Motor neuron (in vitro differentiated cells): ENCODE measurements at regions not wholly inside any gene's neighbourhood (a gene's known extent, or its start where the extent isn't known, plus 50 kb on each side); places are given as distances from the start of the nearest gene placed in this dataset.

Experiments
- ATAC-seq, 8 experiments: fragments of 200-7000 bp; cut with Tn5 transposase; replicated peaks in 6 of 8; 2 replicates each; pipeline ENCODE4 v1.8.0; 2021; ENCODE audit warnings: mild to moderate bottlenecking in 8 of 8, moderate library complexity in 8 of 8
- H3K27ac ChIP-seq, 2 donors: fragments of 250-450 bp; sonication (Bioruptor Pico); 2 replicates each; pipeline ENCODE4 v1.9.0; 2021; ENCODE audit warnings: antibody characterized with exemption in 2 of 2, mild to moderate bottlenecking in 2 of 2, moderate library complexity in 1 of 2
- H3K4me1 ChIP-seq, 2 donors: fragments of 250-450 bp; sonication (Bioruptor Pico); replicated peaks in 1 of 2; 2 replicates each; pipeline ENCODE4 v1.6.1; 2021; ENCODE audit warnings: antibody characterized with exemption in 2 of 2, mild to moderate bottlenecking in 2 of 2, moderate library complexity in 1 of 2
- H3K4me3 ChIP-seq, 5 donors: fragments of 250-450 bp; sonication (Bioruptor Pico); 2 replicates each; pipeline ENCODE4 v1.9.0; 2021; ENCODE audit warnings: antibody characterized with exemption in 5 of 5, mild to moderate bottlenecking in 5 of 5, moderate library complexity in 4 of 5
- WGBS, 10 experiments: fragments of 450-650 bp; shearing (Covaris generic); methylation state at CpG; one replicate each; pipeline ENCODE4 v1.0.0; 2022; 5-methylcytosine and 5-hydroxymethylcytosine counted together
- in situ Hi-C, 9 experiments: fragments of 400-800 bp; cut with MboI; loops; one replicate each; pipeline ENCODE4 v1.15.0; 2021; ENCODE audit warnings: low sequenced_read_pairs in 9 of 9, low pct_unique_long_range_greater_than_20kb in 2 of 9; ENCODE audit not compliant: unreplicated experiment in 9 of 9

- no peak for ATAC-seq
- no peak overlapping the region for H3K27ac ChIP-seq
- no peaks in the 10 kb centered on the region for H3K4me1 ChIP-seq
- WGBS, 10 experiments, result 27 to 100% (median 93%) methylated on average over 1 to 2 of the region's 2 CpGs; no CpG with 5 or more reads in 3 of the 10 experiments
- H3K4me3 ChIP-seq, result no peak overlapping the region
- in situ Hi-C loops, result loop anchor here in 7 of 9 experiments (25.0 kb wide), 4 partner anchors 258 to 1483 kb away; partner anchors contain the start of gene TGFB2 (in 6 of the 7)
These were observed 107.8 kb downstream of the SLC30A10 start for GRCh38 chr1:219820551-219820950.

- WGBS, 10 experiments, result 20 to 100% (median 93%) methylated on average over 2 of the region's 2 CpGs
- no peak for ATAC-seq
- in situ Hi-C loops, result loop anchor here in 7 of 9 experiments (10.0 to 25.0 kb wide), 5 partner anchors 256 to 1493 kb away; partner anchors contain the start of gene TGFB2 (in 6 of the 7)
- no peak overlapping the region for H3K4me3 ChIP-seq
- peaks cover 0 to 3% of the 10 kb centered on the region in 2 donors for H3K4me1 ChIP-seq
- no peak overlapping the region for H3K27ac ChIP-seq
These were observed 110.4 kb downstream of the SLC30A10 start for GRCh38 chr1:219817914-219818313.

- Histone ChIP-seq H3K4me1 (peaks cover 4 to 10% of the 10 kb centered on the region in 2 donors), H3K27ac (no peak overlapping the region), H3K4me3 (no peak overlapping the region)
- in situ Hi-C loops, result loop anchor here in 7 of 9 experiments (10.0 to 25.0 kb wide), 5 partner anchors 251 to 1488 kb away; partner anchors contain the start of gene TGFB2 (in 6 of the 7)
- 0 to 75% (median 37%) methylated on average over 1 of the region's 1 CpG for whole genome bisulfite sequencing, 10 experiments
- peak in 3 of 8 experiments; percentile 19 to 60 (median 54) for ATAC-seq
These were observed 115.1 kb downstream of the SLC30A10 start for GRCh38 chr1:219813294-219813693.

- in situ Hi-C loops, result loop anchor here in 7 of 9 experiments (10.0 to 25.0 kb wide), 5 partner anchors 250 to 1488 kb away; partner anchors contain the start of gene TGFB2 (in 6 of the 7)
- H3K4me1 ChIP-seq, result peaks cover 4 to 10% of the 10 kb centered on the region in 2 donors
- WGBS, 10 experiments, result 0 to 42% (median 8%) methylated on average over 1 to 4 of the region's 4 CpGs; no CpG with 5 or more reads in 1 of the 10 experiments
- peak; percentile 74 to 98 (median 95) for ATAC-seq
- no peak overlapping the region for H3K4me3 ChIP-seq
- H3K27ac ChIP-seq, result no peak overlapping the region
These were observed 115.7 kb downstream of the SLC30A10 start for GRCh38 chr1:219812491-219813203.

GRCh38 chr1:219812086-219812485 lies 116.3 kb downstream of the SLC30A10 start:
- in situ Hi-C loops, result loop anchor here in 7 of 9 experiments (10.0 to 25.0 kb wide), 5 partner anchors 250 to 1487 kb away; partner anchors contain the start of gene TGFB2 (in 6 of the 7)
- ATAC-seq, result peak in 2 of 8 experiments; percentile 34 to 41
- Histone ChIP-seq H3K4me1 (peaks cover 4 to 10% of the 10 kb centered on the region in 2 donors), H3K27ac (no peak overlapping the region), H3K4me3 (no peak overlapping the region)
- 11 to 91% (median 63%) methylated on average over 1 to 4 of the region's 4 CpGs for WGBS, 10 experiments

GRCh38 chr1:219810451-219810850 lies 117.9 kb downstream of the SLC30A10 start:
- in situ Hi-C loops, result loop anchor here in 7 of 9 experiments (10.0 to 25.0 kb wide), 5 partner anchors 248 to 1486 kb away; partner anchors contain the start of gene TGFB2 (in 6 of the 7)

GRCh38 chr1:219808790-219809189 lies 119.6 kb downstream of the SLC30A10 start:
- Histone ChIP-seq H3K4me3 (no peak overlapping the region), H3K27ac (no peak overlapping the region), H3K4me1 (peaks cover 4 to 10% of the 10 kb centered on the region in 2 donors)
- ATAC-seq, result no peak
- WGBS, 10 experiments, result 39 to 100% (median 92%) methylated on average over 1 to 7 of the region's 7 CpGs; no CpG with 5 or more reads in 2 of the 10 experiments
- in situ Hi-C loops, result loop anchor here in 7 of 9 experiments (25.0 kb wide), 4 partner anchors 246 to 1471 kb away; partner anchors contain the start of gene TGFB2 (in 6 of the 7)

More at GRCh38 chr1:219810451-219810850, 117.9 kb downstream of the SLC30A10 start:
- 0 to 100% (median 90%) methylated on average over 1 to 5 of the region's 5 CpGs; no CpG with 5 or more reads in 2 of the 10 experiments for WGBS, 10 experiments
- peaks cover 4 to 10% of the 10 kb centered on the region in 2 donors for H3K4me1 ChIP-seq
- no peak overlapping the region for H3K27ac ChIP-seq
- peak in 1 of 8 experiments; percentile 19 for ATAC-seq
- no peak overlapping the region for H3K4me3 ChIP-seq

GRCh38 chr1:219806642-219807041 lies 121.7 kb downstream of the SLC30A10 start:
- in situ Hi-C loops, result loop anchor here in 7 of 9 experiments (25.0 kb wide), 4 partner anchors 244 to 1469 kb away; partner anchors contain the start of gene TGFB2 (in 6 of the 7)
- 0 to 93% (median 90%) methylated on average over 1 to 2 of the region's 2 CpGs; no CpG with 5 or more reads in 4 of the 10 experiments for WGBS, 10 experiments
- no peak overlapping the region for H3K27ac ChIP-seq

GRCh38 chr1:219806020-219806419 lies 122.3 kb downstream of the SLC30A10 start:
- no peak for ATAC-seq
- Histone ChIP-seq H3K27ac (no peak overlapping the region), H3K4me1 (no peaks in the 10 kb centered on the region), H3K4me3 (no peak overlapping the region)
- in situ Hi-C loops, result loop anchor here in 7 of 9 experiments (25.0 kb wide), 4 partner anchors 244 to 1469 kb away; partner anchors contain the start of gene TGFB2 (in 6 of the 7)
- WGBS, 10 experiments, result 29 to 100% (median 91%) methylated on average over 1 to 4 of the region's 4 CpGs; no CpG with 5 or more reads in 1 of the 10 experiments

More at GRCh38 chr1:219806642-219807041, 121.7 kb downstream of the SLC30A10 start:
- Histone ChIP-seq H3K4me1 (no peaks in the 10 kb centered on the region), H3K4me3 (no peak overlapping the region)
- ATAC-seq, result no peak

- no peak for ATAC-seq
- no peak overlapping the region for H3K27ac ChIP-seq
- H3K4me1 ChIP-seq, result peaks cover 0 to 2% of the 10 kb centered on the region in 2 donors
- 0 to 89% (median 67%) methylated on average over 2 to 6 of the region's 6 CpGs; no CpG with 5 or more reads in 3 of the 10 experiments for WGBS, 10 experiments
- in situ Hi-C loops, result loop anchor here in 7 of 9 experiments (25.0 kb wide), 4 partner anchors 243 to 1468 kb away; partner anchors contain the start of gene TGFB2 (in 6 of the 7)
- H3K4me3 ChIP-seq, result no peak overlapping the region
These were observed 123.2 kb downstream of the SLC30A10 start for GRCh38 chr1:219805191-219805590.

- in situ Hi-C loops, result loop anchor here in 7 of 9 experiments (25.0 kb wide), 4 partner anchors 239 to 1464 kb away; partner anchors contain the start of gene TGFB2 (in 6 of the 7)
- no peak for ATAC-seq
- Histone ChIP-seq H3K4me3 (no peak overlapping the region), H3K4me1 (peaks cover 0 to 5% of the 10 kb centered on the region in 2 donors), H3K27ac (no peak overlapping the region)
- WGBS, 10 experiments, result 20 to 100% (median 88%) methylated on average over 2 to 5 of the region's 5 CpGs; no CpG with 5 or more reads in 3 of the 10 experiments
These were observed 127.1 kb downstream of the SLC30A10 start for GRCh38 chr1:219801156-219801820.
